Erythroblast (primary cell): ENCODE measurements at regions not wholly inside any gene's neighbourhood (a gene's known extent, or its start where the extent isn't known, plus 50 kb on each side); places are given as distances from the start of the nearest gene placed in this dataset.

Experiments used
- GATA1 ChIP-seq: IDR thresholded peaks from 2 replicates; pipeline ENCODE4 v1.6.1; 2011; ENCODE audit warnings: low read depth, mild to moderate bottlenecking, control low read depth, low read length, moderate library complexity
- POLR2A ChIP-seq: IDR thresholded peaks from 2 replicates; pipeline ENCODE4 v1.6.1; 2011; ENCODE audit warnings: mild to moderate bottlenecking, low read length

GRCh38 chr5:127216143-127216542 lies 74.5 kb upstream of the MEGF10 start:
- no peak for TF ChIP-seq POLR2A
- TF ChIP-seq GATA1 = no peak
